Esophagus squamous epithelium (tissue), 5 donors: ENCODE measurements at regions not wholly inside any gene's neighbourhood (a gene's known extent, or its start where the extent isn't known, plus 50 kb on each side); places are given as distances from the start of the nearest gene placed in this dataset.

Source experiments
- DNase-seq: peaks from one replicate; lab custom pipeline; 2025; lab: John Stamatoyannopoulos, UW
- H3K27ac ChIP-seq, 4 donors: fragments of 200-600 bp; sonication (generic); one replicate each; pipeline ENCODE4 v1.5.1; 2016 to 2019; ENCODE audit warnings: mild to moderate bottlenecking in 1 of 4
- H3K27me3 ChIP-seq, 4 donors: fragments of 200-600 bp; sonication (generic); 1 replicate in 3 of 4; 2 replicates in 1 of 4; pipeline versions ENCODE4 v1.5.1 to v1.6.0; 2017 to 2021; ENCODE audit warnings: antibody characterized with exemption in 1 of 4
- H3K36me3 ChIP-seq, 3 donors: fragments of 200-600 bp; sonication (generic); one replicate each; pipeline ENCODE4 v1.5.1; 2016 to 2019
- H3K4me1 ChIP-seq, 3 donors: fragments of 200-600 bp; sonication (generic); one replicate each; pipeline ENCODE4 v1.5.1; 2017 to 2019
- H3K4me3 ChIP-seq, 4 donors: fragments of 200-600 bp; sonication (generic); 1 replicate in 3 of 4; 2 replicates in 1 of 4; pipeline ENCODE4 v1.5.1; 2016 to 2019; ENCODE audit warnings: mild to moderate bottlenecking in 2 of 4, moderate library complexity in 1 of 4
- H3K9me3 ChIP-seq, 3 donors: fragments of 200-600 bp; sonication (generic); one replicate each; pipeline ENCODE4 v1.5.1; 2016 to 2019
- POLR2A ChIP-seq, 4 donors: fragments of 450-650 bp; IDR thresholded peaks; one replicate each; pipeline ENCODE4 v1.6.1; 2017; ENCODE audit warnings: antibody characterized with exemption in 4 of 4, mild to moderate bottlenecking in 4 of 4, moderate library complexity in 3 of 4
- WGBS, 2 donors: methylation state at CpG; one replicate each; pipeline ENCODE4 v1.1.5; 2018; 5-methylcytosine and 5-hydroxymethylcytosine counted together
- intact Hi-C: fragments of 100-400 bp; cut with DNase I; formaldehyde crosslinking; loops from one replicate; pipeline ENCODE4 v1.15.0; 2022
- TF ChIP-seq, protein P1 (sequence below), 6 experiments: fragments of 450-650 bp in 4 of 6; fragments of 200-600 bp in 2 of 6; sonication (generic) in 2 of 6; IDR thresholded peaks; one replicate each; pipeline ENCODE4 v1.5.1; 2016 to 2019; ENCODE audit warnings: antibody characterized with exemption in 6 of 6, mild to moderate bottlenecking in 4 of 6, moderate library complexity in 4 of 6
- donor health status: DM: yes; HTN: yes; CAD: no.

DNA sequence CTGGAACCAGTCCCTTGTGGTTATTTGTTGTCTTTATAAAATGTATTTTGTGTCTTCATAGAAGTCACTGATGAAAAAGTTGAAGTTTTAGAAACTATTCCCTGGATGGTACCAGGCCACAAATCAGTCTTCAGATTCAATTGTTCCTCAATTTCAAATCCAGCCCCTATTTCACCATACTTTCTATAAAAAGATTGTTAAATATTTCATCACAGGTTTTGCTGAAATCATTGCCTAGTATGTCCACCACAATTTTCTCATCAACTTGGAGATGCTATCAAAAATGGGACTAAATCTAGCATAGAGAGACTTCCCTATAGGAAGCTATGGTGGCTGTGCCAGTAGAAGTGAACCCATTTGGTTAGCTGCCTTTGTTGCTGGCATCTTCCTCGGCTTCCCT, 118.5 kb downstream of the RAB18 start:
- TF ChIP-seq POLR2A (IDR thresholded peaks at IDR 0.05), result no peak
- TF ChIP-seq, protein P1, sequence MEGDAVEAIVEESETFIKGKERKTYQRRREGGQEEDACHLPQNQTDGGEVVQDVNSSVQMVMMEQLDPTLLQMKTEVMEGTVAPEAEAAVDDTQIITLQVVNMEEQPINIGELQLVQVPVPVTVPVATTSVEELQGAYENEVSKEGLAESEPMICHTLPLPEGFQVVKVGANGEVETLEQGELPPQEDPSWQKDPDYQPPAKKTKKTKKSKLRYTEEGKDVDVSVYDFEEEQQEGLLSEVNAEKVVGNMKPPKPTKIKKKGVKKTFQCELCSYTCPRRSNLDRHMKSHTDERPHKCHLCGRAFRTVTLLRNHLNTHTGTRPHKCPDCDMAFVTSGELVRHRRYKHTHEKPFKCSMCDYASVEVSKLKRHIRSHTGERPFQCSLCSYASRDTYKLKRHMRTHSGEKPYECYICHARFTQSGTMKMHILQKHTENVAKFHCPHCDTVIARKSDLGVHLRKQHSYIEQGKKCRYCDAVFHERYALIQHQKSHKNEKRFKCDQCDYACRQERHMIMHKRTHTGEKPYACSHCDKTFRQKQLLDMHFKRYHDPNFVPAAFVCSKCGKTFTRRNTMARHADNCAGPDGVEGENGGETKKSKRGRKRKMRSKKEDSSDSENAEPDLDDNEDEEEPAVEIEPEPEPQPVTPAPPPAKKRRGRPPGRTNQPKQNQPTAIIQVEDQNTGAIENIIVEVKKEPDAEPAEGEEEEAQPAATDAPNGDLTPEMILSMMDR (IDR thresholded peaks at IDR 0.05), result no peak
- H3K27ac ChIP-seq, result no peak overlapping the region
- no peaks in the 10 kb centered on the region for H3K27me3 ChIP-seq
- H3K36me3 ChIP-seq, result no peaks in the 10 kb centered on the region
- no peak overlapping the region for H3K4me3 ChIP-seq
- DNase-seq, result no peak
- H3K9me3 ChIP-seq, result no peaks in the 10 kb centered on the region
- intact Hi-C loops, result no loop called here
- 70 to 75% methylated on average over 1 of the region's 1 CpG for whole genome bisulfite sequencing, 2 donors
- peaks cover 0 to 27% (median 12%) of the 10 kb centered on the region in 3 donors for H3K4me1 ChIP-seq
